Colonic mucosa (tissue), 4 donors: ENCODE measurements at regions not wholly inside any gene's neighbourhood (a gene's known extent, or its start where the extent isn't known, plus 50 kb on each side); places are given as distances from the start of the nearest gene placed in this dataset.

ENCODE experiments used
- DNase-seq: peaks from one replicate; pipeline ENCODE4 v3.0.0-alpha.2; 2020
- H3K27ac ChIP-seq: fragments of 200-600 bp; one replicate; pipeline ENCODE4 v1.8.0; 2021
- H3K27me3 ChIP-seq: fragments of 200-600 bp; one replicate; pipeline ENCODE4 v1.8.0; 2021
- H3K36me3 ChIP-seq: fragments of 200-600 bp; one replicate; pipeline ENCODE4 v1.8.0; 2021
- H3K4me1 ChIP-seq: fragments of 200-600 bp; one replicate; pipeline ENCODE4 v1.8.0; 2021; ENCODE audit warnings: mild to moderate bottlenecking
- H3K4me3 ChIP-seq: fragments of 200-600 bp; one replicate; pipeline ENCODE4 v1.8.0; 2021
- H3K9ac ChIP-seq, 2 donors: one replicate each; pipeline ENCODE4 v1.7.0; 2013; ENCODE audit warnings: control low read depth in 2 of 2, low read depth in 2 of 2, low read length in 2 of 2
- H3K9me3 ChIP-seq: fragments of 200-600 bp; one replicate; pipeline ENCODE4 v1.8.0; 2021
- CTCF ChIP-seq: fragments of 200-600 bp; IDR thresholded peaks from one replicate; pipeline ENCODE4 v1.8.0; 2022; ENCODE audit warnings: antibody characterized with exemption, mild to moderate bottlenecking
- intact Hi-C: fragments of 100-400 bp; cut with DNase I; formaldehyde crosslinking; loops from one replicate; pipeline ENCODE4 v1.14.1; 2022
- donor health status: healthy.
- donor health status: DM: no; HTN: no; CAD: no.
- donor health status: DM: no; HTN: no; CAD: no.

DNA sequence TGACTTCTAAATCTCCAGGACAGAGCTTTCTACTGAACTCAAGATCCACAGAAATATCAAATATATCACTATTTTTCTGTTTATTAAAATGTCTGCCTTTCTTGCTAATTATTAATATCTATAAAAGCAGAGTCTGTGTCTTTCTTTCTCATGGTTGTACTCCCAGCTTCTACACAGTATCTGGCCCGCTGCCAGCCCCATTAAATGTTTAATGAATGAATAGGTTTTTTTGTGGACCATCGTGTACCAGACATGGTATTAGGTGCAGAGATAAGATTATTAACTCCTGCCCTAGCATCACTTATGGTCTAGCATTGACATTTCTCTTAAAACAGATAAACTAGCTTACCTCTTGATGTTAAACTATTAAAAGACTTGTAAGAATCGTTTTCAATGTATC, 111.4 kb upstream of the RBMS3 start:
- Histone ChIP-seq H3K4me3 (no peak overlapping the region), H3K9me3 (no peaks in the 10 kb centered on the region), H3K4me1 (no peaks in the 10 kb centered on the region), H3K36me3 (no peaks in the 10 kb centered on the region), H3K9ac (no peak overlapping the region), H3K27ac (no peak overlapping the region), H3K27me3 (no peaks in the 10 kb centered on the region)
- intact Hi-C loops = no loop called here
- no peak for DNase-seq
- TF ChIP-seq CTCF = no peak

DNA sequence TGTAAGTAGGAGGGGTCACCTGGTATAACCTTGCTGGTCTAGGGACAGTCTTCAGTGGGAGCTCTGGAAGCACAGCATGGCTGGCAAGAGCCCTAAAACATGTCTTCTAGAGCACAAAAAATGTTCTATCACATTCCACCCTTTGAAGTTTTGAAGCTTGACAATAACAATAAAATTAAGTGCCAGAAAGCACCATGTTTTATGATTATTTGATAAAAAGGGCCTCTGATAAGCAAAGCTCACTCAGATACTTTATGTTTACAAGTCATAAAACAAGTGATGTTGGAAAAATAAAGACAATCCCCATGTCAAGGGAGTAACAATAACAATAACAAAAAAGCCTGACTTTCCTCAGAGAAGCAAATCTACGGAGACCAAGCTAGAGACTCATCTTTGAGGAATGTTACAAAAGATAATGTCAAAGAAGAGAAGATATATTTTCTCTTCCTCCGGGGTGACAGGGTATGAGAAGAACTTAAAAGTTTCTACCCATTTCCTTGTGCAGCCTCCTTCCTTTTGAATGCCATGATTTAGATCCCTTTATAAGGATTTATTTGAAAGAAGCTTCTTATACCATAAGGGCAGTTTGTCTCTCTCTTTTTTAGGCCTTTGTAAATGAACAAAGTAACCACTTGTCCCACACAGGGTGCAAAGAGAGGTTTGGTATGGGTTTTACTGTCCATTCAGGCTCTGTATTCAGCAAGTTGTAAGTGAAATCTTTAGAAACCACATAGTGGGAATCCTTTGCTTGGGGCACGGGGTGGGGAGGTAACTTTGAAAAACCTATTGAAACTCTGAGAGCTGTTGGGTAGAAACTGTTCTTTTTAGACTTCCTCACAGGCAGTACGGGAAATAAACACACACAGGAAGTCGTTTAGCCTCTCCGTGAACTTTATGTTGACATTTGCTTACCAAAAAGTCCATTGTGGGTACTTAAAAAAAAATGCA, 109.6 kb upstream of the RBMS3 start:
- no peak for DNase-seq
- H3K9ac ChIP-seq = no peak overlapping the region
- intact Hi-C loops = no loop called here

GRCh38 chr3:29176501-29176900, 104.4 kb upstream of the RBMS3 start:
- Histone ChIP-seq H3K9ac (no peak overlapping the region), H3K27ac (no peak overlapping the region), H3K27me3 (no peaks in the 10 kb centered on the region), H3K4me1 (no peaks in the 10 kb centered on the region), H3K36me3 (no peaks in the 10 kb centered on the region), H3K9me3 (no peaks in the 10 kb centered on the region), H3K4me3 (no peak overlapping the region)
- no peak for TF ChIP-seq CTCF
- intact Hi-C loops = no loop called here
- no peak for DNase-seq

More for the DNA sequence above, 109.6 kb upstream of the RBMS3 start:
- H3K9me3 ChIP-seq = no peaks in the 10 kb centered on the region
- no peaks in the 10 kb centered on the region for H3K4me1 ChIP-seq
- no peak for TF ChIP-seq CTCF
- H3K36me3 ChIP-seq = no peaks in the 10 kb centered on the region
- H3K27ac ChIP-seq = peak overlapping the region; percentile 28
- H3K4me3 ChIP-seq = no peak overlapping the region
- H3K27me3 ChIP-seq = no peaks in the 10 kb centered on the region

DNA sequence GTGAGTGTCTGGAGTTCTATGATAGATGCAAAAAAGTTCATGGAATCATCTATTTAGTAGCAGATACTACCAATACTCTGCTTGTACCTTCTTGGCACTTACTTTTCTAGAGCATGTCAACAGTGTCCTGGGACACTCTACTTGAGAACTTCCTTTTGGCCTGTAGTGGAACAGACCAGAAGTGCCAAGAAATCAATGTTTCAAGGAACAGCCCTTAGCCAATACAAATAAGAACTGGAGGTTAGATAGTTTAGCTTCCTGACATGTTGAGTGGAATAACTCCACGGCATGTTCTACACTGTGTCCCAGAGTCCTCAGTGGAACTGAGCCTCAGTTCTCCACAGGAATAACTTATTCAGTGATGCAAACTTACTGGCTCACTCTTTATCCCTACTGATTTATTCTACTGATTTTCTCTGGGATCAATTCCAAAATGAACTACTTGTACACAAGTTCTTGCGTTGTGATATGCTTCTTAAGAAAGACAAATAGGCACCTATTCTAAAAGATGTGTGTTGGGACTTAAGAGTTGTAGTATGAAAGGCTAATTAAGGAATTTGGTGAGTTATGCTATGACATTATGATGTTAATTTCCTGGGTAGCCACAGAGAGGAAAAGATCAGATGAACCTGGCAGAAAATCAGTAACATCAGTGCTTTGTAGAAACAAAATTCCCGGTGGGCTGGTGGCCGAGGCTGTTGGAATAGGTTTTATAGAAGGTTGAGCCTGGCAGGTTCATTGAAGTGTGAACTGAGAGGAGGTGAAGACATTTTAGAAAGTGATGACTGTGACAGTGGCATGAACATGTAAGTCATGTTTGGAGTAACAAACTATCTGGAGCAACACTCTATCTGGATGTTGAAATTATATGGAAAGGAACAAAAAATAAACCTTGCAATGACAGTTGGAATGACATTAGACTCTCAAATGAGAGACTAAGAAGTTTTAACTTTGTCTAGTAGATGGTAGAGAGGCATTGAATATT, 101.8 kb upstream of the RBMS3 start:
- Histone ChIP-seq H3K27ac (no peak overlapping the region), H3K9ac (no peak overlapping the region), H3K4me1 (no peaks in the 10 kb centered on the region), H3K4me3 (no peak overlapping the region), H3K9me3 (no peaks in the 10 kb centered on the region), H3K36me3 (no peaks in the 10 kb centered on the region), H3K27me3 (no peaks in the 10 kb centered on the region)
- no peak for TF ChIP-seq CTCF
- intact Hi-C loops = no loop called here
- no peak for DNase-seq

GRCh38 chr3:29181149-29181780, 99.6 kb upstream of the RBMS3 start:
- no peak for DNase-seq
- no peak overlapping the region for H3K27ac ChIP-seq
- TF ChIP-seq CTCF = no peak
- no peaks in the 10 kb centered on the region for H3K4me1 ChIP-seq
- no peaks in the 10 kb centered on the region for H3K9me3 ChIP-seq
- H3K9ac ChIP-seq = no peak overlapping the region
- no peaks in the 10 kb centered on the region for H3K36me3 ChIP-seq
- no peak overlapping the region for H3K4me3 ChIP-seq
- no peaks in the 10 kb centered on the region for H3K27me3 ChIP-seq
- intact Hi-C loops = no loop called here
